Astrocyte (in vitro differentiated cells and primary cell): ENCODE measurements at regions not wholly inside any gene's neighbourhood (a gene's known extent, or its start where the extent isn't known, plus 50 kb on each side); places are given as distances from the start of the nearest gene placed in this dataset.

ENCODE experiments used
- DNase-seq: peaks from one replicate; pipeline ENCODE4 v3.0.0-alpha.2; 2010; ENCODE audit warnings: low read depth
- FAIRE-seq: peaks from 2 replicates; lab custom pipeline; 2011; peaks lifted over from hg19 to GRCh38; lab: Jason Lieb, UNC
- H2AFZ ChIP-seq: 2 replicates; pipeline ENCODE4 v1.6.0; 2012; ENCODE audit warnings: low read depth, low read length, inconsistent platforms
- H3K27ac ChIP-seq: 2 replicates; pipeline ENCODE4 v1.5.1; 2011; ENCODE audit warnings: low read depth, low read length, inconsistent platforms
- H3K27me3 ChIP-seq: 2 replicates; pipeline ENCODE4 v1.6.0; 2011; ENCODE audit warnings: low read length, inconsistent platforms; ENCODE audit not compliant: insufficient read depth
- H3K36me3 ChIP-seq: 2 replicates; pipeline ENCODE4 v1.5.1; 2011; ENCODE audit warnings: low read length, inconsistent platforms; ENCODE audit not compliant: insufficient read depth
- H3K4me1 ChIP-seq: 2 replicates; pipeline ENCODE4 v1.5.1; 2011; ENCODE audit warnings: low read length, inconsistent platforms; ENCODE audit not compliant: insufficient read depth
- H3K4me2 ChIP-seq: 2 replicates; pipeline ENCODE4 v1.6.0; 2012; ENCODE audit warnings: low read length, inconsistent platforms
- H3K4me3 ChIP-seq: 2 replicates; pipeline ENCODE4 v1.5.1; 2011; ENCODE audit warnings: low read depth, mild to moderate bottlenecking, low read length, inconsistent platforms; ENCODE audit not compliant: insufficient read depth
- H3K79me2 ChIP-seq: 2 replicates; pipeline ENCODE4 v1.6.0; 2012; ENCODE audit warnings: mild to moderate bottlenecking, low read length, inconsistent platforms; ENCODE audit not compliant: insufficient read depth
- H3K9ac ChIP-seq: 2 replicates; pipeline ENCODE4 v1.6.0; 2012; ENCODE audit warnings: mild to moderate bottlenecking, low read length, inconsistent platforms
- H3K9me3 ChIP-seq: 2 replicates; pipeline ENCODE4 v1.5.1; 2012; ENCODE audit warnings: low read depth, mild to moderate bottlenecking, low read length, inconsistent platforms; ENCODE audit not compliant: insufficient read depth
- H4K20me1 ChIP-seq: 2 replicates; pipeline ENCODE4 v1.6.0; 2012; ENCODE audit warnings: low read length, inconsistent platforms; ENCODE audit not compliant: insufficient read depth
- H3K27ac Mint-ChIP-seq: one replicate; pipeline ENCODE4 v1.8.0; 2021; ENCODE audit warnings: mild to moderate bottlenecking, mixed read lengths; ENCODE audit not compliant: unreplicated experiment
- H3K27me3 Mint-ChIP-seq: one replicate; pipeline ENCODE4 v1.8.0; 2021; ENCODE audit warnings: low read depth, mixed read lengths; ENCODE audit not compliant: unreplicated experiment
- H3K36me3 Mint-ChIP-seq: one replicate; pipeline ENCODE4 v1.8.0; 2021; ENCODE audit warnings: low read depth, mixed read lengths; ENCODE audit not compliant: unreplicated experiment
- H3K4me1 Mint-ChIP-seq: one replicate; pipeline ENCODE4 v1.8.0; 2021; ENCODE audit warnings: low read depth, mixed read lengths; ENCODE audit not compliant: unreplicated experiment
- H3K4me3 Mint-ChIP-seq: one replicate; pipeline ENCODE4 v1.8.0; 2021; ENCODE audit warnings: mild to moderate bottlenecking, moderate library complexity, mixed read lengths; ENCODE audit not compliant: unreplicated experiment
- H3K9me3 Mint-ChIP-seq: one replicate; pipeline ENCODE4 v1.8.0; 2021; ENCODE audit warnings: mild to moderate bottlenecking, mixed read lengths; ENCODE audit not compliant: unreplicated experiment
- EZH2 ChIP-seq: IDR thresholded peaks from 2 replicates; pipeline ENCODE4 v1.6.1; 2012; ENCODE audit warnings: mild to moderate bottlenecking, low read length, inconsistent platforms; ENCODE audit not compliant: insufficient read depth
- TF ChIP-seq, protein P1 (sequence below): IDR thresholded peaks from 2 replicates; pipeline ENCODE4 v1.5.1; 2011; ENCODE audit warnings: low read depth, mild to moderate bottlenecking, inconsistent platforms, low read length, moderate library complexity; ENCODE audit not compliant: insufficient read depth

GRCh38 chr10:5588080-5588453 is 63.3 kb downstream of the CALML3 start:
- H3K9me3 Mint-ChIP-seq, result peaks cover 3% of the 10 kb centered on the region
- FAIRE-seq (no peak), DNase-seq (no peak)
- Histone ChIP-seq H3K27ac (no peak overlapping the region), H4K20me1 (no peaks in the 10 kb centered on the region), H3K4me1 (peaks cover 42% of the 10 kb centered on the region), H3K36me3 (no peaks in the 10 kb centered on the region), H3K79me2 (no peaks in the 10 kb centered on the region), H2AFZ (no peak overlapping the region), H3K27me3 (no peaks in the 10 kb centered on the region), H3K4me2 (no peak overlapping the region), H3K9me3 (no peaks in the 10 kb centered on the region), H3K4me3 (no peak overlapping the region), H3K9ac (no peak overlapping the region)
- H3K4me3 Mint-ChIP-seq, result no peak overlapping the region
- TF ChIP-seq EZH2, result no peak
- TF ChIP-seq, protein P1, sequence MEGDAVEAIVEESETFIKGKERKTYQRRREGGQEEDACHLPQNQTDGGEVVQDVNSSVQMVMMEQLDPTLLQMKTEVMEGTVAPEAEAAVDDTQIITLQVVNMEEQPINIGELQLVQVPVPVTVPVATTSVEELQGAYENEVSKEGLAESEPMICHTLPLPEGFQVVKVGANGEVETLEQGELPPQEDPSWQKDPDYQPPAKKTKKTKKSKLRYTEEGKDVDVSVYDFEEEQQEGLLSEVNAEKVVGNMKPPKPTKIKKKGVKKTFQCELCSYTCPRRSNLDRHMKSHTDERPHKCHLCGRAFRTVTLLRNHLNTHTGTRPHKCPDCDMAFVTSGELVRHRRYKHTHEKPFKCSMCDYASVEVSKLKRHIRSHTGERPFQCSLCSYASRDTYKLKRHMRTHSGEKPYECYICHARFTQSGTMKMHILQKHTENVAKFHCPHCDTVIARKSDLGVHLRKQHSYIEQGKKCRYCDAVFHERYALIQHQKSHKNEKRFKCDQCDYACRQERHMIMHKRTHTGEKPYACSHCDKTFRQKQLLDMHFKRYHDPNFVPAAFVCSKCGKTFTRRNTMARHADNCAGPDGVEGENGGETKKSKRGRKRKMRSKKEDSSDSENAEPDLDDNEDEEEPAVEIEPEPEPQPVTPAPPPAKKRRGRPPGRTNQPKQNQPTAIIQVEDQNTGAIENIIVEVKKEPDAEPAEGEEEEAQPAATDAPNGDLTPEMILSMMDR, result no peak
- peaks cover 7% of the 10 kb centered on the region for H3K27me3 Mint-ChIP-seq
- H3K4me1 Mint-ChIP-seq, result peaks cover 33% of the 10 kb centered on the region
- H3K27ac Mint-ChIP-seq, result no peak overlapping the region
- H3K36me3 Mint-ChIP-seq, result no peaks in the 10 kb centered on the region

DNA sequence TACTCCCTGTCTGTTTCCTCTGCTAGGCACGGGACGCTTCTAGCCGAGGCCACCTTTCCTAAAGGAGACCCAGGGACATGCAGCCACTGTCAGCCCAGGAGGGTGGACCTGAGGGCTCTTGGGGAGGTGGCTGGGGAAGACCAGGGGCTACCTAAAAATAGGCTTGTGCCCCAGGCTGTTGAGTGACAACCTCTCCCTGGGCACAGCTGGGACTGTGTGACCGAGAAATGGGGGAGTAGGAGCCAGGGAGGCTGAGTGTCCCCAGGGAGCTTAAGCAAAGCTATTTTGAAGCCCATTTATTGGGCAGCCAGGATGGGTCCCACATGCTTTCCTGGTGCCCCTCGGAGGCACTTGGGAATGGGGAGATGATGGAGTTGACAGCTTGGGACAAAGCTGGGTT is 63.8 kb downstream of the CALML3 start:
- no peaks in the 10 kb centered on the region for H3K79me2 ChIP-seq
- H3K4me2 ChIP-seq, result no peak overlapping the region
- H3K9me3 ChIP-seq, result no peaks in the 10 kb centered on the region
- FAIRE-seq (no peak), DNase-seq (no peak)
- peaks cover 38% of the 10 kb centered on the region for H3K4me1 ChIP-seq
- H3K4me3 Mint-ChIP-seq, result no peak overlapping the region
- no peaks in the 10 kb centered on the region for H3K27me3 ChIP-seq
- peaks cover 3% of the 10 kb centered on the region for H3K9me3 Mint-ChIP-seq
- H4K20me1 ChIP-seq, result no peaks in the 10 kb centered on the region
- no peak overlapping the region for H3K27ac Mint-ChIP-seq
- TF ChIP-seq EZH2, result no peak
- TF ChIP-seq, protein P1, result no peak
- no peak overlapping the region for H3K27ac ChIP-seq
- H3K27me3 Mint-ChIP-seq, result peaks cover 5% of the 10 kb centered on the region
- H2AFZ ChIP-seq, result no peak overlapping the region
- no peaks in the 10 kb centered on the region for H3K36me3 ChIP-seq
- H3K9ac ChIP-seq, result no peak overlapping the region
- H3K36me3 Mint-ChIP-seq, result no peaks in the 10 kb centered on the region
- no peak overlapping the region for H3K4me3 ChIP-seq
- H3K4me1 Mint-ChIP-seq, result peaks cover 33% of the 10 kb centered on the region
